Sciatic nerve (tissue), 2 donors: ENCODE measurements at regions not wholly inside any gene's neighbourhood (a gene's known extent, or its start where the extent isn't known, plus 50 kb on each side); places are given as distances from the start of the nearest gene placed in this dataset.
"Not testable (repeated sequence)": the region's sequence is repeated elsewhere in the genome, so short reads cannot be mapped to it uniquely, and the experiment has no call there.

ENCODE experiments used
- ATAC-seq: fragments of 200-7000 bp; cut with Tn5 transposase; one replicate; pipeline ENCODE4 v1.9.1; 2020; ENCODE audit warnings: mild to moderate bottlenecking, moderate library complexity
- DNase-seq: peaks from one replicate; pipeline ENCODE4 v3.0.0-alpha.2; 2020; ENCODE audit warnings: low spot score
- intact Hi-C: fragments of 100-400 bp; cut with DNase I; formaldehyde crosslinking; loops from one replicate; pipeline ENCODE4 v1.14.2; 2022
- donor health status: DM: no; HTN: no; CAD: no.
- donor health status: DM: no; HTN: no; CAD: no.

DNA sequence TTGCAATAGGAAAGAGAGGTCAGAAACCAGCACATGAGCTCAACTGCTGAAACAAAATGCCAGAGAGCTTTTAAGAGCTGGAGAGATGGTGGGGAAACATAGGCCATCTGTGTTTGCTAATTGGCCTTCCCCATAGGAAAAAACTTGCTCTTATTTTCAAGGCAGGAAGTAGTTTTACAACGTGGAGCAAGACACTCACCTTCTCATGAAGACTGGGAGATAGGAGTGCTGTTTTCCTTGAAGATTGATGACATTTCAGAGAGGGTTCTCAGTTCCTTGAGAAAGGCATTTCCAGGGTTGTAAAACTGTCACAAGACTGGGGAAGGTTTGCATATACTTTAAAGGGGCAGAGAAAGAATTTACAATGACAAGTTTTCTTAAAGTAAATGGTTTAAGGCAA, 586.3 kb upstream of the RAG2 start:
- DNase-seq (no peak), ATAC-seq (no peak)
- intact Hi-C loops: no loop called here

GRCh38 chr11:37182031-37182430, 584.0 kb upstream of the RAG2 start:
- ATAC-seq (no peak), DNase-seq (no peak)
- intact Hi-C loops: no loop called here

DNA sequence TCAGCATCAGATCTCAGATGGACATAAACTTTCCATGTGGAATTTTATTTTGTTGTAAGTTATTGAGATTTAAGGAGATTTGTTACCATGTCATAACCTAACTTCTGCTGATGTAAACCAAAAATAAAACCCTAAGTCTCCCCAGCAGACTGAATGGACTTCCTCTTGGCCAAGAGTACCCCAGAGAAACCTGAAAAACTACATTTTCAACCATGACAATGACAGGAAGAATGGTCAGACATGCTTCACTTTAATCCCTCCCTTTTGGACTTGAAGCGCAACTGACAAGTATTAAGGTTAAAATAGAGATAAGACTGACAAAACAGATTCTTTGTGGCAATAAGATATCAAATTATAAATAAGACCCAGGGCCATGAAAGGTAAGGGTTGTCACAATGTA, 579.7 kb upstream of the RAG2 start:
- ATAC-seq (no peak), DNase-seq (no peak)
- intact Hi-C loops: no loop called here

DNA sequence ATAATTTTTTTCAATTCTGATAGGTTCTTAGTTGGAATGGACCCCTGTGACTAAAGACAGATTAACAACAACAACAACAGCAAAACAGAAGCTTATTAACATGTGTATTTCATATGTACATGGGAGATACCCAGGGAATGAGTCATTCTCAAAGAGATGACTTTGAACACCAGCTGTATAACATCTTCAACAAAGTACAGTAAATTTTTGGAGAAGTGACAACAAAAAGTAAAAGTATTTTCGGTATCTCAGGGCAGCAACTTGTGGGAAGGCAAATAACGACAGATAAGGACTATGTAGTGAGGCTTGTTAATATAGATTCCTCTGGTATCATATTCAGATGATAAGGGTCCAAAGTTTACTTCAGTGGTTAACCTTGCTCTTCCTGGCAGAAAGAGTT, 573.4 kb upstream of the RAG2 start:
- ATAC-seq: no peak
- intact Hi-C loops: no loop called here
- DNase-seq: no peak

DNA sequence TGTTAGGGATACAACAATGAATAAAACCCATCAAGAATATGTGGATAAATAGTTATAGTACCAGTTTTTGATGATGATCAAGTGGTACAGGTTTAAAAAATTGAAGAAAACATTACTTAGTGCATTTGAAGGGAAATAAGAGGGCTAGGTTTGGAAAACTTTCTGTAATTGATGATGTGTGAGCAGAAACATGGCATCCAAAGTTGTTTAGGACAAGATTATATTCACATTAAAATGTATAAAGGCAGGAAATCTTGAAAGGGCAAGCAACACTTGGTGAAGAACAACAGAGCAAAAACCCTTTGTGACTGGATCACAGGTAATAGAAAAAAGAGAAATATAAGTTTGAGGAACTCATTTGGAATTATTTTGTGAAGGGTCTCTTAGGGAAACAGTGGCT, 572.3 kb upstream of the RAG2 start:
- intact Hi-C loops: no loop called here
- no peak for ATAC-seq
- no peak for DNase-seq

DNA sequence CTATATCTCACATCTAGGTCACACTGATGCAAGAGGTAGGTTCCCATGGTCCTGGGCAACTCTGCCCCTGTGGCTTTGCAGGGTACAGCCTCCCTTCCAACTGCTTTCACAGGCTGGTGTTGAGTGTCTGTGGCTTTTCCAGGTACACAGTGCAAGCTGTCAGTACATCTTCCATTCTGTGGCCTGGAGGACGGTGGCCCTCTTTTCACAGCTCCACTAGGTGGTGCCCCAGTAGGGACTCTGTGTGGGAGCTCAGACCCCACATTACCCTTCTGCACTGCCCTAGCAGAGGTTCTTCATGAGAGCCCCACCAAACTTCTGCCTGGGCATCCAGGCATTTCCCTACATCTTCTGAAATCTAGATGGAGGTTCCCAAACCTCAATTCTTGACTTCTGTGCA, 547.4 kb upstream of the RAG2 start:
- intact Hi-C loops, ATAC-seq: not testable (repeated sequence)

DNA sequence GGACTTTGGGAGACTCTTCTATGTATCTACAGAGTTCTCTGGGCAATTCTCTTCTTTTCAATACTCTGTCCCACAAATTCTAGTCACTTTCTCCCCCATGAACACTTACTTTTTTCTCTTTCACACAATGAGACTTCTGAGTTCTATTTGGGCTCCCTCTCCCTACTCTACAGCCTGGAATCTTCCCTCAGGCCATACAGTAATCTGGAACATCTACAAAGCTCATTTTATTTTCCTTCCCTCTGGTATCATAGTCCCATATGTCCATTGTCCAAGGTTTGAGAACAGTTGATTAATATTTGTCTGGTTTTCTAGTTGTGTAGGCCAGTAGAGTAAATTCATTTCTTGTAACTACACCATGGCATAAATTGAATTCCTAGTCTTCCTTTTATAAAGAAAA, 544.6 kb upstream of the RAG2 start:
- DNase-seq (no peak), ATAC-seq (no peak)
- intact Hi-C loops: no loop called here

More for the DNA sequence above, 547.4 kb upstream of the RAG2 start:
- DNase-seq: not testable (repeated sequence)

DNA sequence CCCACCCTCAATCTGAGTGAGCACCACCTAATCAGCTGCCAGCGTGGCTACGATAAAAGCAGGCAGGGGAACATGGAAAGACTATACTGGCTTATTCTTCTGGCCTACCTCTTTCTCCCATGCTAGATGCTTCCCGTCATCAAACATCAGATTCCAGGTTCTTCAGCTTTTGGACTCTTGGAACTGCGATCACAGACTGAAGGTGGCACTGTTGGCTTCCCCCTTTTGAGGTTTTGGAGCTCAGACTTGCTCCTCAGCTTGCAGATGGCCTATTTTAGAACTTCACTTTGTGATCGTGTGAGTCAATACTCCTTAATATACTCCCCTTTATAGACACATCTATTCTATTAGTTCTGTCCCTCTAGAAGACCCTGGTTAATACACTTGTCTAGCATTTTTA, 543.7 kb upstream of the RAG2 start:
- ATAC-seq (no peak), DNase-seq (no peak)
- intact Hi-C loops: no loop called here

- intact Hi-C loops, DNase-seq, ATAC-seq: not testable (repeated sequence)
Measured at GRCh38 chr11:37135606-37136005, 537.6 kb upstream of the RAG2 start.

DNA sequence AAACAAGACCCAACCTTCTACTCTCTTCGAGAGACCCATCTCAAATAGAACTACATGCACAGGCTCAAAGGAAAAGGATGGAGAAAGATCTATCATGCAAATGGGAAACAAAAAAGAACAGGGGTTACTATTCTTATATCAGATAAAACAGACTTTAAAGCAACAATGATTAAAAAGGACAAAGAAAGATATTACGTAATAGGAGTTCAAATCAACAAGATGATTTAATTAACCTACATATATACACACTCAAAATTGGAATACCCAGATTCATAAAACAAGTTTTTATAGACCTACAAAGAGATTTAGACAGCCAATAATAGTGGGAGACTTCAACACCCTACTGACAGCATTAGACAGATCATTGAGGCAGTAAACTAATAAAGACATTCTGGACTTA, 536.6 kb upstream of the RAG2 start:
- ATAC-seq (no peak), DNase-seq (no peak)
- intact Hi-C loops: no loop called here

DNA sequence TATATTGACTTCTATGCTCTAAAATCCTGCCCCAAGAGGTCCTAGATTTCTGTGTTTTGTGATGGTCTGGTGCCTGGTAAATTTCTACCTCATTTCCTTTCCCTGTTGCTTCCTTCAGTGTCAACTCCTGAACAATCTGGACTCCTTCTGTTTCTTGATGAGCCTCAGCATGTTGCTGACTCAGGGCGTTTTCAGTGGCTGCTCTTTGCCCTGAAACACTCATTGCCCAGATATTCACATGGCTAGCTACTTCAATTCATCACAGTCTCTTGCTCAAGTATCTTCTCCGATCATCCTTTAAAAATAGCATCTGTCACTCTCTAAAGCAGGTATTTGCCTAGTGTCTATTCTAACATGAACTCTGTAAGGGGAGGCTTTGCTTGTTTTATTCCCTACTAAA, 526.3 kb upstream of the RAG2 start:
- DNase-seq (no peak), ATAC-seq (no peak)
- intact Hi-C loops: no loop called here

- intact Hi-C loops: no loop called here
- DNase-seq: no peak
Measured at GRCh38 chr11:37115963-37116362, 517.9 kb upstream of the RAG2 start.

GRCh38 chr11:37110385-37110784, 512.3 kb upstream of the RAG2 start:
- ATAC-seq (no peak), DNase-seq (no peak)
- intact Hi-C loops: no loop called here

More at GRCh38 chr11:37115963-37116362, 517.9 kb upstream of the RAG2 start:
- no peak for ATAC-seq

DNA sequence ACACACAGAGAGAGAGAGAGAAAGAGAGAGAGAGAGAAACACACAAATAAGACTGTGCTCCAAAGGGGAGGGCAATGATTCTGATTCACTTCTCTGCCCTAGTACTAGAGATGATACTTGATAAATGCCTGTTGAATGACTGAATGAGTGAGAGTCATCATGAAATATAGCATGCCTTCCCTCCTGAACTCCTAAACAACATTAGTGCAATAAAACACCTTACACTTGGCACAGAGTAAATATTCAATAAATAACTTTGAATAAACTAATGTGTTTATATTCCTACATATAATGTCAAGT, 511.2 kb upstream of the RAG2 start:
- DNase-seq (no peak), ATAC-seq (no peak)
- intact Hi-C loops: no loop called here

DNA sequence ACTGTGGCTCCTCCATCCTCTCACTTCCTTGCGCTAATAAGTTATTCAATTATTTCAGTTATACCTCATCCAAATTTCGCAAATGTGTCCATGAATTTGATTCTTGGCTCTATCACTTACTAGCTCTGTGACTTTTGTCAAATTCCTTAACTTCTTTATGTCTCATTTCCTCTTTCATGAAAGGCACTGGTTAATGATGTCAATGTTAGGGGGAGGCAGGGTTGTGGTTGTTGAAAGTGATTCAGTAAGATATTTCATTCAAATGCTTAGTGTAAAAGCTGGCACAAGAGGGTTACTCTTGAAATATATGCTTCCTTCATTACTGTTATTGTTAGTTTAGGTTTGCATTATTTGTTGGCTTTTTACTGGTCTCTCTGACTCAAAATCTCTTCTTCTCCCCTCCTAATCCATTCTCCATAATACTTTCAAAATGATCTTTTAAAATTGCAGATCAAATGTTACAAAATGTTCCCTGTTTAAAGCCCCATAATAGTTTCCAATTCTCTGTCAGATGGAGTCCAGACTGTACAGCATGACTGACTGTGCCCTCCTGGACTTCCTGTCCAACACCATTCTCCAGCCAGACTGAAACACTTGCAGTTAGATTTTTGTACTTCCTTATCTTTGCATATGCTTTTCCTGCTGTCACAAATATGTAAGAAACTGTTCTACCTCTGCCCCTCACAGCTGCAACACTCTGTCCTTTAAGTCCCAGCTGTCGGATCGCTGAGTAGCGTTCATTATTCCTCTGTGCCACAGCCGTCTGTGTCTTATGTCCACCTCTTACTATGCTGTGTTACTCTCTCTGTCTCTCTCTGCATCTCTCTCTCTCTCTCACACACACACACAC, 510.6 kb upstream of the RAG2 start:
- DNase-seq (no peak), ATAC-seq (no peak)
- intact Hi-C loops: no loop called here

- DNase-seq (no peak), ATAC-seq (no peak)
- intact Hi-C loops: no loop called here
Measured at GRCh38 chr11:37107831-37108230, 509.8 kb upstream of the RAG2 start.

DNA sequence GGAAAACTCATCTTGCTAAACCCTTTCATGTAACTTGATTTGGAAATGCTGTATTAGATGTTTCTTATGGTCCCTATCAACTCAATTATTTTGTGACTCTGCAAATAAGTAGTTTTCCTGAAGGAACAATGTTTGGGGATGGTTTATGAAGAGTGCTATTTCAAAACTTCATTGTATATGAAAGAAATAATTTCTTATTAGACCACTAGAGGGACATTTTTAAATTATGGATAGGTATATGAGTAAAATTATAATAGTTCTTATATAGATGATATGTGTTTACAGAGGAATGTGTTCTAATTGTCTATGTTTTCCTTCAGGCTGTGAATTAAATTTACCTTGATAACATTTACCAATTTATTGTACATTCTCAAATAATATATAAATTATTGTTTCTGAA, 509.4 kb upstream of the RAG2 start:
- ATAC-seq (no peak), DNase-seq (no peak)
- intact Hi-C loops: no loop called here

DNA sequence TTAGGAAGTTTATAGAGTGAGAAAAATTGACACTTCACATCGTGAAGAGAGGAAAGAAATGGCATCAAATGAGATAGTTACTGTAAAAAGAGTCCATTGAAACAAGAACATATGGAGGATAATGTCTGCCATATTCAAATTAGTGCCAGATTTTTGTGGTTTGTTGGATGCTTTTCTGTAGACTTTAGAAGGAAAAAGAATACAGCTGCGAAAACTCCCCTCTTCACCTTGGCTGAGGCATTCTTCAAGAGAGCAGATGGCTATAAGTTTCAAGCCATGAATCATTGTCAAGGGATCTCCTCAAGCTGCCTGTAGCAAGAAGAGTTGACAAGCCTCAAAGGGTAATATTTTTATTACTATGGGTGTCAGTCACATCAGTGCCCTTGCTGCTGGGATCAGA, 507.4 kb upstream of the RAG2 start:
- intact Hi-C loops: no loop called here
- DNase-seq (no peak), ATAC-seq (no peak)

GRCh38 chr11:37104380-37104779, 506.3 kb upstream of the RAG2 start:
- intact Hi-C loops: no loop called here
- ATAC-seq: no peak
- DNase-seq: no peak

GRCh38 chr11:37100008-37100407, 502.0 kb upstream of the RAG2 start:
- intact Hi-C loops: no loop called here
- DNase-seq (no peak), ATAC-seq (no peak)

- intact Hi-C loops: no loop called here
- no peak for ATAC-seq
- DNase-seq: no peak
Measured at GRCh38 chr11:37092487-37092886, 494.5 kb upstream of the RAG2 start.
